ENCODE measurements at regions not wholly inside any gene's neighbourhood (a gene's known extent, or its start where the extent isn't known, plus 50 kb on each side); places are given as distances from the start of the nearest gene placed in this dataset.

DNA sequence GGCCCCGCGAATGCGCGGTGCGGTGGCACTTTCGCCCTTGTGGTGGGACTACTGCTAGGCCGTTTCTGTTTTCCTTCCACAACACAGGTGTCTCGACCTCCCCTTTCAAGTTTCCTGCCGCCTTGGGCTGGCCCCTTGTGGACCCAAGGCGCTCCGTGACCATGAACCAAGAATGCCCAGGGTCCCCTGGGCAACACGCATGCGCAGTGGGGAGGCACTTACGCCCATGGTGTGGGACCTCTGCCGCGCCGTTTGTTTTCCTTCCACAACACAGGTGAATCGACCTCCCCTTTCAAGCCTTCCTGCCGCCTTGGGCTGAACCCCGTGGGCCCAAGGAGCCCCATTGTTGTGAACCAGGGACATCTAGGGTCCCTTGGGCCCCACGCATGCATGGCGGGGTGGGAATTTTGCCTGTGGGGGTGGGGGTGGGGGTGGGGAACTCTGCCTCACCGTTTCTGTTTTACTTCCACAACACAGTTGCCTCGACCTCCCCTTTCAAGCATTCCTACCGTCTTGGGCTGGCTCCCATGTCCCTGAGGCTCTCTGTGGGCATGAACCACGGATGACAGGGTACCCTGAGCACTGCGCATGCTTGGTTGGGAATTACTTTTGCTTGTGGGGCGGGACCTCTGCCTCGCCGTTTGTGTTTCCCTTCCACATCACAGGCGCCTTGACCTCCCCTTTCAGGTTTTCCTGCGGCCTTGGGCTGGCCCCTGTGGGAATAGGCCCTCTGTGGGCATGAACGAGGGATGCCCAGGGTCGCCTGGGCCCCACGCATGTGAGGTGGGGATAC is 355.1 kb downstream of the ALG10 start:
- no peak for DNase-seq (ENCODE audit: low spot score)

- no peak for DNase-seq (ENCODE audit: low spot score)
These were observed 356.8 kb downstream of the ALG10 start for GRCh38 chr12:34379142-34379541.

- DNase-seq (ENCODE audit: low spot score), result no peak
These were observed 362.4 kb downstream of the ALG10 start for GRCh38 chr12:34384693-34385092.

DNA sequence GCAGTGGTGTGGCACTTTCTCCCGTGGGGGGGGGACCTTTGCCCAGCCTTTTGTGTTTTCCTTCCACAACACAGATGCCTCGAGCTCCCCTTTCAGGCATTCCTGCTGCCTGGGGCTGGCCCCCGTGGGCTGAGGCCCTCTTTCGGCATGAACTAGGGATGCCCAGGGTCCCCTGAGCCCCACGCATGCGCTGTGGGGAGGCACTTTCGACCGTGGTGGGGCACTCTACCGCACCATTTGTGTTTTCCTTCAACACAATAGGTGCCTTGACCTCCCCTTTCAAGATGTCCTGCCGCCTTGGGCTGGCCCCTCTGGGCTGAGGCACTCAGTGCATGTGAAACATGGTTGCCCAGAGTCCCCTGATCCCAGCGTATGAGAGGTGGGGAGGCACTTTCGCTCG is 363.7 kb downstream of the ALG10 start:
- no peak for DNase-seq (ENCODE audit: low spot score)

- DNase-seq (ENCODE audit: low spot score), result no peak
These were observed 364.4 kb downstream of the ALG10 start for GRCh38 chr12:34386621-34387255.

DNA sequence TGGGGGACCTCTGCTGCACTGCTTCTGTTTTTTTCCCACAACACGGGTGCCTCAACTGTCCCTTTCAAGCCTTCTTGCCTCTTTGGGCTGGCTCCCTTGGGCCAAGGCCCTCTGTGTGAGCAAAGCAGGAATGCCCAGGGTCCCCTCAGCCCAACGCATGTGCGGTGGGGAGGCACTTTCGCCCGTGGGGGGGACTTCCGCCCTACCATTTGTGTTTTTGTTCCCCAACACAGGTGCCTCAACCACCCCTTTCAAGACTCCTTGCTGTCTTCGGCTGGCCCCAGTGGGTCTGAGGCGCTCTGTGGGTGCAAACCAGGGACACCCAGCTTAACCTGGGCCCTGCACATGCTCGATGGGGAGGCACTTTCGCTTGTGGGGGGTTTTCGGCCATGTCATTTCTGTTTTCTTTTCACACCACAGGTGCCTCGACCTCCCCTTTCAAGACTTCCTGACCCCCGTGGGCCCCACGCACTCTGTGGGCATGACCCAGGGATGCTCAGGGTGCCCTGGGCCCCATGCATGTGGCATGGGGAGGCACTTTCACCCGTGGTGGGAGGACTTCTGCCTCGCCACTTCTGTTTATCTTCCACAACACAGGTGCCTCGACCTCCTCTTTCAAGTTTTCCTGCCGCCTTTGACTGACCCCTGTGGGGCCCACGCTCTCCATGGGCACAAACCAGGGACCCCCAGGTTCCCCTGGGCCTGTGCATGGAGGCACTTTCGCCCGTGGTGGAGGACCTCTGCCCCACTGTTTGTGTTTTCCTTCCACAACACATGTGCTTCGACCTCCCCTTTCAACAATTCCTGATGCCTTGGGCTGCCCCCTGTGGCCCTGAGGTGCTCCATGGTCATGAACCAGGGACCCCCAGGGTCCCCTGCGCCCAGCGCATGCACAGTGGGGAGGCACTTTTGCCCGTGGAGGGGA is 365.7 kb downstream of the ALG10 start:
- DNase-seq (ENCODE audit: low spot score), result no peak

GRCh38 chr12:34388636-34389377 is 366.5 kb downstream of the ALG10 start:
- no peak for DNase-seq (ENCODE audit: low spot score)

DNA sequence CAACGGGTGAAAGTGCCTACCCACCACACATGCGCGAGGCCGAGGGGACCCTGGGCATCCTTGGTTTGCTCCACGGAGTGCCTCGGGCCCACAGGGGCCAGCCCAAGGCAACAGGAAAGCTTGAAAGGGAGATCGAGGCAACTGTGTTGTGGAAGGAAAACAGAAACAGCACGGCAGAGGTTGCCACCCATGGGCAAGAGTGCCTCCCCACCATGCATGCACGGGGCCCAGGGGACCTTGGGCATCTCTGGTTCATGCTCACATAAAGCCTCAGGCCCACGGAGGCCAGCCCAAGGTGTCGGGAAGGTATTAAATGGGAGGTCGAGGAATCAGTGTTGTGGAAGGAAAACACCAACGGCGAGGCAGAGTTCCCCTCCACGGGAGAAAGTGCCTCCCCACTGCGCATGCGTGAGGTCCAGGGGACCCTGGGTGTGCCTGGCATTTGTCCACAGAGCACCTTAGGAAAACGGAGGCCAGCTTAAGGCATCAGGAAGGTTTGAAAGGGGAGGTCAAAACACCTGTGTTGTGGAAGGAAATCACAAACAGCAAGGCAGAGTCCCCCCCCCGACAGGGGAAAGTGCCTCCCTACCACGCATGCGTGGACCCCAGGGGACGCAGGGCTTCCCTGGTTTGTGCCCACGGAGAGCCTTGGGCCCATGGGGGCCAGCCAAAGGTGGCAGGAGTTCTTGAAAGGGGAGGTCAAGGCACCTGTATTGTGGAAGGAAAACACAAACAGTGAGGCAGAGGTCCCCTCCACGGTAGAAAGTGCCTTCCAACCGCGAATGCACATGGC is 367.3 kb downstream of the ALG10 start:
- no peak for DNase-seq (ENCODE audit: low spot score)

- no peak for DNase-seq (ENCODE audit: low spot score)
These were observed 368.0 kb downstream of the ALG10 start for GRCh38 chr12:34390171-34390841.

- DNase-seq (ENCODE audit: low spot score), result no peak
These were observed 368.8 kb downstream of the ALG10 start for GRCh38 chr12:34390846-34391700.

DNA sequence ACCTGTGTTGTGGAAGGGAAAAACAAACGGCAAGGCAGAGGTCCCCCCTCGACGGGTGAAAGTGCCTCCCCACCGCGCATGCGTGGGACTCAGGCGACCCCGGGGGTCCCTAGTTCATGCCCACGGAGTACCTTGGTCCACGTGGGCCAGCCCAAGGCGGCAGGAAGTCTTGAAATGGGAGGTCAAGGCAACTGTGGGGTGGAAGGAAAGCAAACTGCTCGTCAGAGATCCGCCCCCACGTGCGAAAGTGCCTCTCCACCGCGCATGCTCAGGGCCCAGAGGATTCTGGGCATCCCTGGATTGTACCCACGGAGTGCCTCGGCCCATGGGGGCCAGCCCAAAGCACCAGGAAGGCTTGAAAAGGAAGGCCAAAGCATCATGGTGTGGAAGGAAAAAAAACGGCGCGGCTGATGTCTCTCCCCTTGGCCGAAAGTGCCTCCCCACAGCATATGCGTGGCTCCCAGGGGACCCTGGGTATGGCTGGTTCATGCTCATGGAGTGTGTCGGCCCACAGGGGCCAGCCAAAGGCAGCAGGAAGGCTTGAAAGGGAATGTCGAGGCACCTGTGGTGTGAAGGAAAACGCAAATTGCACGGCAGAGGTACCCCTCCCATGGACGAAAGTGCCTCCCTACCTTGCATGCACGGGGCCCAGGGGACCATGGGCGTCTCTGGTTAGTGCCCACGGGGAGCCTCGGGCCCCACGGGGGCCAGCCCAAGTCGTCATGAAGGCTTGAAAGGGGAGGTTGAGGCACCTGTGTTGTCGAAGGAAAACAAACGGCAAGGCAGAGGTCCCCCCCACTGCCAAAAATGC is 369.7 kb downstream of the ALG10 start:
- DNase-seq (ENCODE audit: low spot score), result no peak

DNA sequence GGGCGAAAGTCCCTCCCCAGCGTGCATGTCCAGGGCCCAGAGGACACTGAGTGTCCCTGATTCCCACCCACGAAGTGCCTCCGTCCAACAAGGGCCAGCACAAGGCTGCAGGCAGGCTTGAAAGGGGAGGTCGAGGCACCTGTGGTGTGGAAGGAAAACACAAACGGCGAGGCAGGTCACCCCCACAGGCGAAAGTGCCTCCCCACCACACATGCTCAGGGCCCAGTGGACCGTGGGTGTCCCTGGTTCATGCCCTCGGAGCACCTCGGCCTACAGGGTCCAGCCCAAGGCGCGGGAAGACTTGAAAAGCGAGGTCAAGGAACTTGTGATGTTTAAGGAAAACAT is 370.4 kb downstream of the ALG10 start:
- DNase-seq (ENCODE audit: low spot score), result no peak

GRCh38 chr12:34393086-34393820 is 371.0 kb downstream of the ALG10 start:
- DNase-seq (ENCODE audit: low spot score), result no peak

DNA sequence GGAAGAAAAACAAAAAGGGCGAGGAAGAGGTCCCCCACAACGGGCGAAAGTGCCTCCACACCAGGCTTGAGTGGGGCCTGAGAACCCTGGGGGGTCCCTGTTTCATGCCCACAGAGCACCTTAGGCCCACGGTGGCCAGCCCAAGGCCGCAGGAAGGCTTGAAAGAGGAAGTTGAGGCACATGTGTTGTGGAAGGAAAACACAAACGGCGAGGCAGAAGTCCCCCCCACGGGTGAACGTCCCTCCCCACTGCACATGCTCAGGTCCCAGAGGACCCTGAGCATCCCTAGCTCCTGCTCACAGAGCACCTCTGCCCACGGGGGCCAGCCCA is 371.5 kb downstream of the ALG10 start:
- DNase-seq (ENCODE audit: low spot score), result no peak

- no peak for DNase-seq (ENCODE audit: low spot score)
These were observed 372.1 kb downstream of the ALG10 start for GRCh38 chr12:34394211-34395055.

GRCh38 chr12:34395056-34396005 is 373.0 kb downstream of the ALG10 start:
- no peak for DNase-seq (ENCODE audit: low spot score)

Measured in activated CD4-positive, alpha-beta T cell treated with anti-CD3 and anti-CD28 coated beads, Interleukin-2, Interleukin-4, amounts not matched to agents 100 ng/mL and 50 ng/mL, durations not matched to agents 16 hours and 8 hours (primary cell).